ENCODE measurements at regions not wholly inside any gene's neighbourhood (a gene's known extent, or its start where the extent isn't known, plus 50 kb on each side); places are given as distances from the start of the nearest gene placed in this dataset.
A peak's percentile ranks its signal among the peaks of the same experiment; 100 is the strongest.
"Not testable (repeated sequence)": the region's sequence is repeated elsewhere in the genome, so short reads cannot be mapped to it uniquely, and the experiment has no call there.

- H3K36me3 ChIP-seq (ENCODE audit: low read depth): no peaks in the 10 kb centered on the region
Measured at GRCh38 chr4:104919406-104919805, 227.3 kb upstream of the TET2 start.

GRCh38 chr4:104930298-104930697, 216.4 kb upstream of the TET2 start:
- Histone ChIP-seq H3K9me3 (ENCODE audit: severe bottlenecking) (peaks cover 4% of the 10 kb centered on the region), H3K4me1 (ENCODE audit: insufficient read depth, poor library complexity, severe bottlenecking) (no peaks in the 10 kb centered on the region), H3K27ac (ENCODE audit: poor library complexity, severe bottlenecking) (no peak overlapping the region), H3K4me3 (ENCODE audit: severe bottlenecking) (no peak overlapping the region), H3K36me3 (ENCODE audit: low read depth) (no peaks in the 10 kb centered on the region), H3K27me3 (ENCODE audit: insufficient read depth, poor library complexity, severe bottlenecking) (no peaks in the 10 kb centered on the region)
- TF ChIP-seq CTCF (IDR thresholded peaks at IDR 0.05; ENCODE audit: poor library complexity, severe bottlenecking): no peak
- DNase-seq (ENCODE audit: low spot score): no peak
- no peak for ATAC-seq (ENCODE audit: low read depth)

More at GRCh38 chr4:104919406-104919805, 227.3 kb upstream of the TET2 start:
- Histone ChIP-seq H3K4me1 (ENCODE audit: insufficient read depth, poor library complexity, severe bottlenecking) (no peaks in the 10 kb centered on the region), H3K4me3 (ENCODE audit: severe bottlenecking) (no peak overlapping the region), H3K9me3 (ENCODE audit: severe bottlenecking) (no peaks in the 10 kb centered on the region), H3K27ac (ENCODE audit: poor library complexity, severe bottlenecking) (no peak overlapping the region), H3K27me3 (ENCODE audit: insufficient read depth, poor library complexity, severe bottlenecking) (no peaks in the 10 kb centered on the region)
- no peak for TF ChIP-seq CTCF (IDR thresholded peaks at IDR 0.05; ENCODE audit: poor library complexity, severe bottlenecking)
- DNase-seq (ENCODE audit: low spot score): no peak
- no peak for ATAC-seq (ENCODE audit: low read depth)

- peak; percentile 28 for TF ChIP-seq CTCF (IDR thresholded peaks at IDR 0.05; ENCODE audit: poor library complexity, severe bottlenecking)
- not testable (repeated sequence) for H3K4me3 ChIP-seq (ENCODE audit: severe bottlenecking); H3K27me3 ChIP-seq (ENCODE audit: insufficient read depth, poor library complexity, severe bottlenecking); DNase-seq (ENCODE audit: low spot score); H3K4me1 ChIP-seq (ENCODE audit: insufficient read depth, poor library complexity, severe bottlenecking); H3K36me3 ChIP-seq (ENCODE audit: low read depth); H3K9me3 ChIP-seq (ENCODE audit: severe bottlenecking); H3K27ac ChIP-seq (ENCODE audit: poor library complexity, severe bottlenecking); ATAC-seq (ENCODE audit: low read depth)
Measured at GRCh38 chr4:104930745-104931736, 215.6 kb upstream of the TET2 start.

- Histone ChIP-seq H3K4me3 (ENCODE audit: severe bottlenecking) (no peak overlapping the region), H3K27me3 (ENCODE audit: insufficient read depth, poor library complexity, severe bottlenecking) (no peaks in the 10 kb centered on the region), H3K36me3 (ENCODE audit: low read depth) (no peaks in the 10 kb centered on the region), H3K4me1 (ENCODE audit: insufficient read depth, poor library complexity, severe bottlenecking) (no peaks in the 10 kb centered on the region), H3K27ac (ENCODE audit: poor library complexity, severe bottlenecking) (no peak overlapping the region), H3K9me3 (ENCODE audit: severe bottlenecking) (peaks cover 4% of the 10 kb centered on the region)
- DNase-seq (ENCODE audit: low spot score) (no peak), ATAC-seq (ENCODE audit: low read depth) (no peak)
- no peak for TF ChIP-seq CTCF (IDR thresholded peaks at IDR 0.05; ENCODE audit: poor library complexity, severe bottlenecking)
Measured at GRCh38 chr4:104938624-104939023, 208.1 kb upstream of the TET2 start.

GRCh38 chr4:104940927-104941326, 205.7 kb upstream of the TET2 start:
- Histone ChIP-seq H3K9me3 (ENCODE audit: severe bottlenecking) (no peaks in the 10 kb centered on the region), H3K4me1 (ENCODE audit: insufficient read depth, poor library complexity, severe bottlenecking) (no peaks in the 10 kb centered on the region), H3K4me3 (ENCODE audit: severe bottlenecking) (no peak overlapping the region), H3K36me3 (ENCODE audit: low read depth) (no peaks in the 10 kb centered on the region), H3K27me3 (ENCODE audit: insufficient read depth, poor library complexity, severe bottlenecking) (no peaks in the 10 kb centered on the region), H3K27ac (ENCODE audit: poor library complexity, severe bottlenecking) (no peak overlapping the region)
- no peak for TF ChIP-seq CTCF (IDR thresholded peaks at IDR 0.05; ENCODE audit: poor library complexity, severe bottlenecking)
- DNase-seq (ENCODE audit: low spot score): no peak
- no peak for ATAC-seq (ENCODE audit: low read depth)
